ENCODE measurements at regions not wholly inside any gene's neighbourhood (a gene's known extent, or its start where the extent isn't known, plus 50 kb on each side); places are given as distances from the start of the nearest gene placed in this dataset.

- no peak for TF ChIP-seq CTCF (IDR thresholded peaks at IDR 0.05 in 4 of 5, conservative IDR thresholded peaks at IDR 0.05 in 1 of 5)
- TF ChIP-seq POLR2A (IDR thresholded peaks at IDR 0.05), result no peak
Observed at GRCh38 chr2:196503398-196503797, 136.1 kb upstream of the CCDC150 start.

Measured in gastrocnemius medialis (tissue), 4 donors.